GM10248 (cell line): ENCODE measurements at regions not wholly inside any gene's neighbourhood (a gene's known extent, or its start where the extent isn't known, plus 50 kb on each side); places are given as distances from the start of the nearest gene placed in this dataset.

ENCODE experiments used
- CTCF ChIA-PET: fragments of 300-600 bp; sonication (Branson Sonifier 250); formaldehyde crosslinking; extraction: SDS; loops from one replicate; lab custom pipeline; 2021; ENCODE audit warnings: antibody characterized with exemption; lab: Yijun Ruan, JAX
- POLR2A ChIA-PET: fragments of 350-650 bp; sonication (Branson Sonifier 250); formaldehyde crosslinking; extraction: SDS; loops from one replicate; lab custom pipeline; 2020; ENCODE audit warnings: antibody characterized with exemption; lab: Yijun Ruan, JAX
- DNase-seq: peaks from one replicate; pipeline ENCODE4 v3.0.0; 2012; ENCODE audit errors: extremely low spot score
- CTCF ChIP-seq: IDR thresholded peaks from 2 replicates; pipeline ENCODE4 v1.5.1; 2012; ENCODE audit warnings: mild to moderate bottlenecking, low read depth; ENCODE audit errors: extremely low read depth, missing control alignments, control extremely low read depth

- no peak for TF ChIP-seq CTCF
- no peak for DNase-seq
- POLR2A ChIA-PET = no interaction called here
- CTCF ChIA-PET = interaction anchor here (1.4 to 3.8 kb wide), 4 partner anchors 9 to 34 kb away, joined by 3 to 13 read pairs (median 6); no protein-coding TSS in a partner anchor
Observed at GRCh38 chr2:181193550-181193949, 213.1 kb downstream of the UBE2E3 start.

GRCh38 chr2:181196401-181196800 is 216.0 kb downstream of the UBE2E3 start:
- ChIA-PET CTCF (interaction anchor here (1.1 to 3.8 kb wide), 2 partner anchors 12 to 48 kb away, joined by 3 to 13 read pairs; no protein-coding TSS in a partner anchor), POLR2A (no interaction called here)
- no peak for TF ChIP-seq CTCF
- no peak for DNase-seq

- ChIA-PET POLR2A (no interaction called here), CTCF (no interaction called here)
- DNase-seq = no peak
- TF ChIP-seq CTCF = no peak
Observed at GRCh38 chr2:181197140-181197760, 216.8 kb downstream of the UBE2E3 start.

- ChIA-PET CTCF (interaction anchor here (1.3 to 1.8 kb wide), 2 partner anchors 19 to 259 kb away, joined by 3 to 6 read pairs; partner anchors contain the start of gene ITGA4), POLR2A (no interaction called here)
- no peak for DNase-seq
- TF ChIP-seq CTCF = no peak
Observed at GRCh38 chr2:181198183-181198864, 217.9 kb downstream of the UBE2E3 start.

GRCh38 chr2:181203412-181203811 is 223.0 kb downstream of the UBE2E3 start:
- no peak for TF ChIP-seq CTCF
- CTCF ChIA-PET = interaction anchor here (1.1 to 2.2 kb wide), 2 partner anchors 9 to 30 kb away, joined by 3 to 8 read pairs; no protein-coding TSS in a partner anchor
- no peak for DNase-seq
- POLR2A ChIA-PET = no interaction called here

- ChIA-PET POLR2A (no interaction called here), CTCF (interaction anchor here (1.0 to 2.2 kb wide), 3 partner anchors 10 to 30 kb away, joined by 3 to 8 read pairs (median 4); no protein-coding TSS in a partner anchor)
- DNase-seq = no peak
- no peak for TF ChIP-seq CTCF
Observed at GRCh38 chr2:181203916-181204315, 223.5 kb downstream of the UBE2E3 start.
